Nephron progenitor cell (in vitro differentiated cells): ENCODE measurements at regions not wholly inside any gene's neighbourhood (a gene's known extent, or its start where the extent isn't known, plus 50 kb on each side); places are given as distances from the start of the nearest gene placed in this dataset.

ENCODE experiments used
- DNase-seq: peaks from one replicate; pipeline ENCODE4 v3.0.0; 2021
- H3K27ac Mint-ChIP-seq: 2 replicates; pipeline ENCODE4 v1.8.0; 2021; ENCODE audit warnings: mild to moderate bottlenecking, moderate library complexity, mixed read lengths
- H3K27me3 Mint-ChIP-seq: 2 replicates; pipeline ENCODE4 v1.8.0; 2021; ENCODE audit warnings: mild to moderate bottlenecking, low read depth, mixed read lengths; ENCODE audit not compliant: poor library complexity
- H3K36me3 Mint-ChIP-seq: 2 replicates; pipeline ENCODE4 v1.8.0; 2021; ENCODE audit warnings: low read depth, mixed read lengths
- H3K4me1 Mint-ChIP-seq: 2 replicates; pipeline ENCODE4 v1.8.0; 2021; ENCODE audit warnings: mixed read lengths
- H3K4me3 Mint-ChIP-seq: 2 replicates; pipeline ENCODE4 v1.8.0; 2021; ENCODE audit warnings: mild to moderate bottlenecking, moderate library complexity, mixed read lengths
- H3K9me3 Mint-ChIP-seq: 2 replicates; pipeline ENCODE4 v1.8.0; 2021; ENCODE audit warnings: mild to moderate bottlenecking, moderate library complexity, mixed read lengths
- TF ChIP-seq, protein P1 (sequence below): fragments of 200-600 bp; sonication (generic); IDR thresholded peaks from 2 replicates; pipeline ENCODE4 v1.5.0; 2021; ENCODE audit warnings: antibody characterized with exemption

- no peak for DNase-seq
- Mint-ChIP-seq H3K27me3 (peaks cover 67% of the 10 kb centered on the region), H3K9me3 (peaks cover 12% of the 10 kb centered on the region), H3K36me3 (no peaks in the 10 kb centered on the region), H3K27ac (no peak overlapping the region), H3K4me1 (peaks cover 5% of the 10 kb centered on the region), H3K4me3 (no peak overlapping the region)
- TF ChIP-seq, protein P1, sequence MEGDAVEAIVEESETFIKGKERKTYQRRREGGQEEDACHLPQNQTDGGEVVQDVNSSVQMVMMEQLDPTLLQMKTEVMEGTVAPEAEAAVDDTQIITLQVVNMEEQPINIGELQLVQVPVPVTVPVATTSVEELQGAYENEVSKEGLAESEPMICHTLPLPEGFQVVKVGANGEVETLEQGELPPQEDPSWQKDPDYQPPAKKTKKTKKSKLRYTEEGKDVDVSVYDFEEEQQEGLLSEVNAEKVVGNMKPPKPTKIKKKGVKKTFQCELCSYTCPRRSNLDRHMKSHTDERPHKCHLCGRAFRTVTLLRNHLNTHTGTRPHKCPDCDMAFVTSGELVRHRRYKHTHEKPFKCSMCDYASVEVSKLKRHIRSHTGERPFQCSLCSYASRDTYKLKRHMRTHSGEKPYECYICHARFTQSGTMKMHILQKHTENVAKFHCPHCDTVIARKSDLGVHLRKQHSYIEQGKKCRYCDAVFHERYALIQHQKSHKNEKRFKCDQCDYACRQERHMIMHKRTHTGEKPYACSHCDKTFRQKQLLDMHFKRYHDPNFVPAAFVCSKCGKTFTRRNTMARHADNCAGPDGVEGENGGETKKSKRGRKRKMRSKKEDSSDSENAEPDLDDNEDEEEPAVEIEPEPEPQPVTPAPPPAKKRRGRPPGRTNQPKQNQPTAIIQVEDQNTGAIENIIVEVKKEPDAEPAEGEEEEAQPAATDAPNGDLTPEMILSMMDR = no peak
Observed at GRCh38 chr17:36747861-36748260, 146.5 kb downstream of the MRM1 start.

GRCh38 chr17:36748272-36748671 lies 146.9 kb downstream of the MRM1 start:
- H3K27me3 Mint-ChIP-seq = peaks cover 71% of the 10 kb centered on the region
- no peaks in the 10 kb centered on the region for H3K36me3 Mint-ChIP-seq
- TF ChIP-seq, protein P1 = no peak

DNA sequence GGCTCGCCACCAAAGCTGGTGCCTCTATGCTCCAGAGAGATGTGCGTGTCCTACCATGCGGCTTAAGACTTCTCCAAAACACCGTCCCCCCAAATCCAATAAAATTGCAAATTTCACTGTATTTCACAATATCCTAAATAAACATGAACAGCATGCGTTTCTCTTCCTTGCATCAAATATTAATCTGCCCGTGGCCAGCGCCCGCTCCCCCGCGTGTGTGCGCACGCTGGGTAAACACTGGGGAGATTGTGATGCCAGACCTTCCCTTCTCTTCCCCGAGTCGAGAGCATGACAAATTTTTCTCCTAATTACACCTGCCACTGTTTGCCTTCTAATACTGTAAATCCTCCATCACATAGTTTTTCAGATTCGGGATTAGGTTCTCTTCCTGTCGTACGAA lies 148.1 kb downstream of the MRM1 start:
- no peak overlapping the region for H3K4me3 Mint-ChIP-seq
- no peak for DNase-seq
- peaks cover 6% of the 10 kb centered on the region for H3K9me3 Mint-ChIP-seq
- H3K4me1 Mint-ChIP-seq = peaks cover 15% of the 10 kb centered on the region
- H3K27ac Mint-ChIP-seq = no peak overlapping the region
- TF ChIP-seq, protein P1 = no peak
- no peaks in the 10 kb centered on the region for H3K36me3 Mint-ChIP-seq
- H3K27me3 Mint-ChIP-seq = peaks cover 76% of the 10 kb centered on the region

More at GRCh38 chr17:36748272-36748671, 146.9 kb downstream of the MRM1 start:
- Mint-ChIP-seq H3K27ac (no peak overlapping the region), H3K4me3 (no peak overlapping the region), H3K4me1 (peaks cover 5% of the 10 kb centered on the region), H3K9me3 (peaks cover 12% of the 10 kb centered on the region)
- DNase-seq = no peak

DNA sequence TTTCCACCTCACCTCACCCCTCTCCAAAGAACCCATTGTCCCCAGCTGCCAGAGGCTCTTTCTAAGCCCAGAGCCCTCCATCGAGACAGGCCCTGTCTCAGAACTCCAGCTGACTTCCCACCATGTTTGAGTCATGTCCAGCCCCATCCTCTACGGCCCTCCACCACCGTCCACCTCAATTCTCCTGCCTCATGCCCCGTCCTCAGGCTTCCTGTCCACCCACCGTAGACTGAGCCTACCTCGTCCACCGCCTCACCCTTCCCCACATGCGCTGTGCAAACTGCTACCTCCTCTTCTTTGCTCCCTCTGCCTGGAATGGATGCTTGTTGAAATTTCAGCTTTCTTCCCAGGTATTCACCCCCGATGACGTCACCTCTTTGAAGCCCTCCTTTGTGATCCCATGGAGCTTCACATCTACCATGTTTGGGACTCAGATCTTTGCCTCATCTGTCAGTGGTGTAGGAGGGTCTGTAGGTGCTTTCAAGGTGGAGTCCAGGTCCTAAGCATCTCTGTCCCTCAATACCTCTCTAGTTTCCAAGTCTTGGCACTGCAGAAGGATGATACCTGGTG lies 149.0 kb downstream of the MRM1 start:
- no peaks in the 10 kb centered on the region for H3K36me3 Mint-ChIP-seq
- H3K27ac Mint-ChIP-seq = no peak overlapping the region
- TF ChIP-seq, protein P1 = no peak
- H3K9me3 Mint-ChIP-seq = peaks cover under 1% of the 10 kb centered on the region
- peaks cover 79% of the 10 kb centered on the region for H3K27me3 Mint-ChIP-seq
- no peak overlapping the region for H3K4me3 Mint-ChIP-seq
- no peak for DNase-seq
- H3K4me1 Mint-ChIP-seq = peaks cover 17% of the 10 kb centered on the region

- Mint-ChIP-seq H3K9me3 (no peaks in the 10 kb centered on the region), H3K4me1 (peaks cover 17% of the 10 kb centered on the region), H3K36me3 (no peaks in the 10 kb centered on the region), H3K27ac (no peak overlapping the region), H3K27me3 (peaks cover 90% of the 10 kb centered on the region), H3K4me3 (no peak overlapping the region)
- TF ChIP-seq, protein P1 = no peak
- no peak for DNase-seq
Observed at GRCh38 chr17:36752096-36752888, 150.9 kb downstream of the MRM1 start.
